GM12874 (cell line): ENCODE measurements at regions not wholly inside any gene's neighbourhood (a gene's known extent, or its start where the extent isn't known, plus 50 kb on each side); places are given as distances from the start of the nearest gene placed in this dataset.

ENCODE experiments used
- CTCF ChIP-seq: IDR thresholded peaks from 2 replicates; pipeline ENCODE4 v1.5.1; 2011; ENCODE audit warnings: low read depth, mild to moderate bottlenecking, control low read depth, low read length, moderate library complexity; ENCODE audit not compliant: insufficient read depth

DNA sequence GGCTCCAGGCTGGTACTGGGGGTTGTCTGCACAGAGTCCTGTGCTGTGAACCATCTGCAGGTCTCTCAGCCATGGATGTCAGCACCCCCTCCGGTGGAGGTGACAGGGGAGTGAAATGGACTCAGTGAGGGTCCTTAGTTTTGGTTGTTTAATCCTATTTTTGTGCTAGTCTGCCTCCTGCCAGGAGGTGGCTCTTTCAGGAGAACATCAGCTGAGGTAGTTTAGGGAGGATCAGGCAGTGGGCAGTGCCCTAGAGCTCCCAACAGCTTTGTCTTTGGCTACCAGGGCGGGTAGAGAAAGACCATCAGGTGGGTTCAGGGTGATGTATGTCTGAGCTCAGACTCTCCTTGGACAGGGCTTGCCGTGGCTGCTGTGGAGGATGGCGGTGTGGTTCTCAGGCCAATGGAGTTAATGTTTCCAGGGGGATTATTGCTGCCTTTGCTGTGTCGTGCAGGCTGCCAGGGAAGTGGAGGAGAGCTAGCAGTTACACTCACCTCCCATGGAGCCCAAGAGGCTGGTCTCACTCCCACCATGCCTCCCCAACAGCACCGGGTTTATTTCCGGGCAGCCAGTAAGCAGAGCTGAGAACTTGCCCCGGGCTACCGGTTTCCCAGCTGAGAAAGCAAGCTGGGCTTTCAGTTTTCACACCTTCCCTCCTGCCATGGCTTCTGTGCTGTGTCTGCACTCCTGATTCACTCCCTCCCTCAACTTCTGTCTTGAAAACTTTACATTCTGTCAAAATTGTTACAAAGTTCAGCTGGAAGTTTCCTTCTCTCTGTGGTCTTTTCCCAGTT, 563.4 kb downstream of the XIRP2 start:
- TF ChIP-seq CTCF: no peak

DNA sequence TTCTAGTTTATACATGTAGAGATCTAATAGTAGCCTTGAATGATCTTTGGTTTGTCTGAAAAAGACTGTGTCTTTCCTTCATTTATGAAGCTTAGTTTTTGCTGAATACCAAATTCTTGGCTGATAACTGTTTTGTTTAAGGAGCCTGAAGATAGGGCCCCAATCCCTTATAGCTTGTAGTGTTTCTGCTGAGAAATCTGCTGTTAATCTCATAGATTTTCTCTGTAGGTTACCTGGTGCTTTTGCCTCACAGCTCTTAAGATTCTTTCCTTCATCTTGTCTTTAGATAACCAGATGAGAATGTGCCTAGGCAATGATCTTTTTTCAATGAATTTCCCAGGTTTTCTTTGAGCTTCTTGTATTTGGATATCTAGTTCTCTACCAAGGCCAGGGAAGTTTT, 562.1 kb downstream of the XIRP2 start:
- no peak for TF ChIP-seq CTCF

- TF ChIP-seq CTCF: no peak
Measured at GRCh38 chr2:167440382-167440781, 552.1 kb downstream of the XIRP2 start.

- no peak for TF ChIP-seq CTCF
Measured at GRCh38 chr2:167438206-167438605, 549.9 kb downstream of the XIRP2 start.

DNA sequence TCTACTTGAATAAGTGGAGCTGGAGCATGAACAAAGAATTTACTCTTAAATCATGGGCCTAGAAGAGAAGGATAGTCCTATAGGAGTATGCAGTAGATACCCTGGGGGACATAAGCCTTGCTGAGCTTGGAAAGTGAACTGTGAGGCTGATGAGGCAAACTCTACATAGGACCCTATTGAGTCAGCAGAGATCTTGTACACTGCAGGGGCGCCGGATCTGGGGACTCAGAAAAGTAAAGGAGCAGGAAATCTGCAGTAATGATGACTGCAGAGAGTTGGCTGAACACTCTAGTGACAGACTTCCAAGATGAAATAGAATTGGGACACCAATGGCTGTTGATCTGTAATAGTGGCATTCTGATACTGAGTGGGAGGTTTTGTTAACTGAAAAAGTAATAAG, 543.7 kb downstream of the XIRP2 start:
- no peak for TF ChIP-seq CTCF

GRCh38 chr2:167430447-167430846, 542.2 kb downstream of the XIRP2 start:
- no peak for TF ChIP-seq CTCF

DNA sequence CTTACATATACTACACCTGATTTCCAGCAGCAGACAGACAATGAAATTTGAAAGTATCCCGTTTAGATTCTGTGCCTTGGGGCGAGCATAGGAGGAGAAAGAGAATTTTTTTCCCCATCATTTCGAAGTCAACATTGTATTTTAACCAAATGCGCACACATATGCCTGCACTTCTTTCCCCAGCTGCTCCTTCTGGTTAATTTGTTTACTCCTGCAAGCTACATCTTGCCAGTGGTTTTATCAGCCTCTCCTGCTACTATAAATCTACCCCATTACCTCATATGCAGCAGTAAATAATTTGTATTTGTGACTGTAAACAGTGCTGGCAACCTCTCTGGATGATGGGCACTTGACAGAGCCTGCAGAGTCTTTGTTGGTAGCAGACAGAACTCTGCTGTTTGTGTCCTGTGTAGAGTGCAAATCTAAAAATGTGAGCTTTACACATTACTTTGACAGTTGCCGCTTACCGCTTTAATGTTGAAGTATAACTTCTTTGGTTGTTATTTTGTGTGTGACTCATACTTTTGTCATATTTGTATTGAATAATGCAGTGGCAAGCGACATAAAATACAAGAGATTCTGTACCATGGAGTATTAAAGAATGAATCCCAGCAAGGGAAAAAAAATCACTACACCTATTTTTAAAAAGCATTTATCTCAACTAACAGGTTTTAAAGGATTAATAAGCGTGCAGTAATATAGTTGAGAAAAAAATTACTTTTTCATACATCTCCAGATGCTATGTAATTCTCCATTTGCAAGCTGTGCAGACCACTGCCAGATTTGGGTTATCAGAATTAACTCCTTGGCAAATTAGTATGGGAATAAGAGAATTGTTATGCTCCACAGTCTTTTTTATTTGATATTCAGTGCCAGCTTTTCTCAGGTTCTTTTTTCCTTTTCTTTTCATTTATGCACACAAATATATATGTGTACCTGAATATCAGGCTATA, 536.8 kb downstream of the XIRP2 start:
- TF ChIP-seq CTCF: no peak
